GM12878 (cell line): ENCODE measurements at regions not wholly inside any gene's neighbourhood (a gene's known extent, or its start where the extent isn't known, plus 50 kb on each side); places are given as distances from the start of the nearest gene placed in this dataset.
A peak's percentile ranks its signal among the peaks of the same experiment; 100 is the strongest.

ENCODE experiments used
- ATAC-seq: fragments of 200-7000 bp; cut with Tn5 transposase; 3 replicates; pipeline ENCODE4 v1.9.1; 2020; ENCODE audit warnings: mild to moderate bottlenecking, moderate library complexity
- BruUV-seq: library from RNA; stranded (reverse); fragments of 400-500 nt; replicated peaks from 2 replicates; lab custom pipeline; 2021; lab: Mats Ljungman, UMichigan
- CTCF ChIA-PET: fragments of 300-600 bp; sonication (Branson Sonifier 250); formaldehyde crosslinking; extraction: SDS; loops from one replicate; lab custom pipeline; 2021; ENCODE audit warnings: inconsistent platforms; lab: Yijun Ruan, JAX
- POLR2A ChIA-PET: fragments of 350-600 bp; formaldehyde crosslinking; extraction: SDS; loops from one replicate; lab custom pipeline; 2021; ENCODE audit warnings: inconsistent platforms; lab: Charles Lee
- RAD21 ChIA-PET: fragments of 300-600 bp; sonication (Branson Sonifier 250); formaldehyde crosslinking; loops from one replicate; lab custom pipeline; 2023; ENCODE audit warnings: antibody characterized with exemption; ENCODE audit not compliant: unreplicated experiment; lab: Charles Lee
- SMC1A ChIA-PET: fragments of 300-600 bp; sonication (Branson Sonifier 250); formaldehyde crosslinking; loops from one replicate; lab custom pipeline; 2023; ENCODE audit not compliant: unreplicated experiment, uncharacterized antibody; lab: Charles Lee
- DNase-seq: peaks from one replicate; pipeline ENCODE4 v3.0.0-alpha.2; 2011; ENCODE audit warnings: low read depth, low spot score
- FAIRE-seq: peaks from 3 replicates; lab custom pipeline; 2011; peaks lifted over from hg19 to GRCh38; lab: Jason Lieb, UNC
- H2AFZ ChIP-seq: 2 replicates; pipeline ENCODE4 v1.6.0; 2011; ENCODE audit warnings: low read depth, low read length, control low read depth; ENCODE audit not compliant: control insufficient read depth
- H3K27ac ChIP-seq: 2 replicates; pipeline ENCODE4 v1.5.1; 2011; ENCODE audit warnings: control low read depth; ENCODE audit not compliant: control insufficient read depth, insufficient read depth
- H3K27me3 ChIP-seq, 2 experiments: replicated peaks in 1 of 2; 2 replicates each; pipeline versions ENCODE4 v1.6.0 to v1.6.1; 2011; ENCODE audit warnings: low read length in 1 of 2; ENCODE audit not compliant: control insufficient read depth in 2 of 2, insufficient read depth in 2 of 2
- H3K36me3 ChIP-seq, 2 experiments: 2 replicates each; pipeline ENCODE4 v1.5.1; 2011; ENCODE audit warnings: low read length in 1 of 2; ENCODE audit not compliant: control insufficient read depth in 2 of 2, insufficient read depth in 2 of 2
- H3K4me1 ChIP-seq: 2 replicates; pipeline ENCODE4 v1.6.1; 2011; ENCODE audit warnings: mild to moderate bottlenecking, low read length, moderate library complexity, mixed read lengths; ENCODE audit not compliant: control insufficient read depth, insufficient read depth
- H3K4me2 ChIP-seq: 2 replicates; pipeline ENCODE4 v1.6.0; 2011; ENCODE audit warnings: control low read depth; ENCODE audit not compliant: control insufficient read depth, insufficient read depth
- H3K4me3 ChIP-seq: fragments of 200-600 bp; sonication (generic); 2 replicates; pipeline ENCODE4 v1.5.1; 2016
- H3K79me2 ChIP-seq: 2 replicates; pipeline ENCODE4 v1.6.0; 2011; ENCODE audit warnings: low read length; ENCODE audit not compliant: control insufficient read depth, insufficient read depth
- H3K9ac ChIP-seq: 2 replicates; pipeline ENCODE4 v1.8.0; 2011; ENCODE audit warnings: low read length, control low read depth, mixed read lengths; ENCODE audit not compliant: control insufficient read depth, insufficient read depth
- H3K9me3 ChIP-seq: replicated peaks from 3 replicates; pipeline ENCODE4 v1.5.1; 2011; ENCODE audit warnings: mild to moderate bottlenecking, low read length; ENCODE audit not compliant: control insufficient read depth, insufficient read depth
- H4K20me1 ChIP-seq: 2 replicates; pipeline ENCODE4 v1.6.0; 2011; ENCODE audit not compliant: control insufficient read depth, insufficient read depth
- BACH1 ChIP-seq: fragments of 450-650 bp; IDR thresholded peaks from 2 replicates; pipeline ENCODE4 v1.6.1; 2017; ENCODE audit warnings: mild to moderate bottlenecking, borderline replicate concordance
- CHD2 ChIP-seq: IDR thresholded peaks from 2 replicates; pipeline ENCODE4 v1.6.1; 2011; ENCODE audit warnings: low read depth, low read length, improper control_type of control experiment, borderline replicate concordance
- EZH2 ChIP-seq: IDR thresholded peaks from 2 replicates; pipeline ENCODE4 v1.6.1; 2012; ENCODE audit warnings: low read depth, mild to moderate bottlenecking, control low read depth, inconsistent platforms, low read length, borderline replicate concordance; ENCODE audit not compliant: control insufficient read depth
- NRF1 ChIP-seq: conservative IDR thresholded peaks from 2 replicates; pipeline ENCODE4 v1.6.1; 2011; ENCODE audit warnings: mild to moderate bottlenecking, low read depth, low read length, improper control_type of control experiment
- RFX5 ChIP-seq: IDR thresholded peaks from 2 replicates; pipeline ENCODE4 v1.6.1; 2011; ENCODE audit warnings: low read depth, low read length, improper control_type of control experiment
- WRNIP1 ChIP-seq: IDR thresholded peaks from 2 replicates; pipeline ENCODE4 v1.6.1; 2011; ENCODE audit warnings: low read depth, low read length, improper control_type of control experiment, borderline replicate concordance
- ZNF384 ChIP-seq: IDR thresholded peaks from 2 replicates; pipeline ENCODE4 v1.6.1; 2012; ENCODE audit warnings: low read depth, mild to moderate bottlenecking, low read length, improper control_type of control experiment, borderline replicate concordance
- WGBS: methylation state at CpG from one replicate; pipeline ENCODE4 v1.1.6; 2016; ENCODE audit warnings: low lambda C conversion rate; ENCODE audit not compliant: insufficient replicate concordance, insufficient coverage; ENCODE audit errors: missing lambda C conversion rate; 5-methylcytosine and 5-hydroxymethylcytosine counted together
- in situ Hi-C: fragments of 300-500 bp; cut with MboI; formaldehyde crosslinking; loops from 9 replicates; pipeline ENCODE4 v1.14.3; 2018; ENCODE audit warnings: mixed read lengths
- intact Hi-C: fragments of 100-400 bp; cut with micrococcal nuclease; formaldehyde crosslinking; loops from one replicate; pipeline ENCODE4 v1.14.2; 2022; ENCODE audit not compliant: unreplicated experiment
- TF ChIP-seq, protein P1 (sequence below): fragments of 450-650 bp; IDR thresholded peaks from 2 replicates; pipeline ENCODE4 v1.6.1; 2017; ENCODE audit warnings: mild to moderate bottlenecking, low read depth, inconsistent platforms; ENCODE audit not compliant: poor library complexity, severe bottlenecking
- TF ChIP-seq, protein P2 (sequence below): fragments of 150-350 bp; IDR thresholded peaks from 2 replicates; pipeline ENCODE4 v1.6.1; 2016; ENCODE audit warnings: low read depth, low read length
- TF ChIP-seq, protein P3 (sequence below): IDR thresholded peaks from 2 replicates; pipeline ENCODE4 v1.6.1; 2012; ENCODE audit warnings: mild to moderate bottlenecking, low read depth, low read length

DNA sequence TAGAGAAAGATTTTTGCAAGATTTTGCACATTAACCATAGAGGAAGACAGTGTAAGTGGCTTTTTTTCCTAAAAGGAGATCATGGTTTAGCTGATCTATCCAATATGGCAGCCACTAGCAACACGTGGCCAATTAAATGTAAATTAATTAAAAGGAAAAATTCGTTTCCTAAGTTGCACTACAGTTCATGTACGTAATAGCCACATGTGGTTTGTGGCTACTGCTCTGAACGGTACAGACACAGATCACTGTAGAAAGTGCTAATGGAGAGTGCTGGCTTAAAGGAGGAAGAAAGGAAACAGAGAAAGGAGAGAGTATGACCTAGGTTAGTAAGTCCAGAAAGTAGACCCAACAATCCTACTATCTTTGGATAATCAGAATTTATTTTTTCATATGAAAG, 170.8 kb downstream of the SIPA1L2 start:
- ChIA-PET RAD21 (no interaction called here), POLR2A (no interaction called here), CTCF (no interaction called here)

DNA sequence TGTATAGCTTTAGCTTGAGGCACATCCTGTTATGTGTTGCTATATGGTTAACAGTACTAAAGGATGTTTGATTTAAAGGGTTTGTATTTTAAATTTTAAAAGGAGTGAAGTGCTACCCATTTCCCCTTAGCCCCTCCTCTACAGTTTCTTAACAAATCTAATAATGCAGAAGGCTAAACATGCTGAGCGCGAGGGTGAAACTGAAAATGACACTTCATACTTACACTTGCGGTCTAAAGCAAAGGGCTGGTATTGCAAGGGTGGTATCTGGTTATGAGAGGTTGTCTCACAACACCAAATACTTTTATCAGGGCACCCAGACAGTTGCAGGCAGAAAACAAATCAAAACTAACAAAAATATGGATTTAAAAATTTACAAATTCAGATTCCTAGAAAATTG, 172.3 kb downstream of the SIPA1L2 start:
- ChIA-PET SMC1A (no interaction called here), POLR2A (no interaction called here), CTCF (no interaction called here), RAD21 (no interaction called here)
- Histone ChIP-seq H3K27ac (no peak overlapping the region), H3K9ac (no peak overlapping the region), H3K9me3 (no peaks in the 10 kb centered on the region), H3K4me3 (no peak overlapping the region), H3K4me2 (no peak overlapping the region), H3K27me3 (no peaks in the 10 kb centered on the region), H4K20me1 (no peaks in the 10 kb centered on the region), H2AFZ (no peak overlapping the region), H3K4me1 (no peaks in the 10 kb centered on the region), H3K79me2 (no peaks in the 10 kb centered on the region), H3K36me3 (no peaks in the 10 kb centered on the region)
- WGBS, result 60% methylated on average over 3 of the region's 3 CpGs
- in situ Hi-C loops (no loop called here), intact Hi-C loops (no loop called here)
- no TSS peak for BruUV-seq
- DNase-seq, result peak; percentile 2
- FAIRE-seq, result no peak
- peak; percentile 92 for ATAC-seq
- TF ChIP-seq, protein P1, sequence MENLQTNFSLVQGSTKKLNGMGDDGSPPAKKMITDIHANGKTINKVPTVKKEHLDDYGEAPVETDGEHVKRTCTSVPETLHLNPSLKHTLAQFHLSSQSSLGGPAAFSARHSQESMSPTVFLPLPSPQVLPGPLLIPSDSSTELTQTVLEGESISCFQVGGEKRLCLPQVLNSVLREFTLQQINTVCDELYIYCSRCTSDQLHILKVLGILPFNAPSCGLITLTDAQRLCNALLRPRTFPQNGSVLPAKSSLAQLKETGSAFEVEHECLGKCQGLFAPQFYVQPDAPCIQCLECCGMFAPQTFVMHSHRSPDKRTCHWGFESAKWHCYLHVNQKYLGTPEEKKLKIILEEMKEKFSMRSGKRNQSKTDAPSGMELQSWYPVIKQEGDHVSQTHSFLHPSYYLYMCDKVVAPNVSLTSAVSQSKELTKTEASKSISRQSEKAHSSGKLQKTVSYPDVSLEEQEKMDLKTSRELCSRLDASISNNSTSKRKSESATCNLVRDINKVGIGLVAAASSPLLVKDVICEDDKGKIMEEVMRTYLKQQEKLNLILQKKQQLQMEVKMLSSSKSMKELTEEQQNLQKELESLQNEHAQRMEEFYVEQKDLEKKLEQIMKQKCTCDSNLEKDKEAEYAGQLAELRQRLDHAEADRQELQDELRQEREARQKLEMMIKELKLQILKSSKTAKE, result no peak
- TF ChIP-seq NRF1 (no peak), ZNF384 (no peak)
- TF ChIP-seq, protein P2, sequence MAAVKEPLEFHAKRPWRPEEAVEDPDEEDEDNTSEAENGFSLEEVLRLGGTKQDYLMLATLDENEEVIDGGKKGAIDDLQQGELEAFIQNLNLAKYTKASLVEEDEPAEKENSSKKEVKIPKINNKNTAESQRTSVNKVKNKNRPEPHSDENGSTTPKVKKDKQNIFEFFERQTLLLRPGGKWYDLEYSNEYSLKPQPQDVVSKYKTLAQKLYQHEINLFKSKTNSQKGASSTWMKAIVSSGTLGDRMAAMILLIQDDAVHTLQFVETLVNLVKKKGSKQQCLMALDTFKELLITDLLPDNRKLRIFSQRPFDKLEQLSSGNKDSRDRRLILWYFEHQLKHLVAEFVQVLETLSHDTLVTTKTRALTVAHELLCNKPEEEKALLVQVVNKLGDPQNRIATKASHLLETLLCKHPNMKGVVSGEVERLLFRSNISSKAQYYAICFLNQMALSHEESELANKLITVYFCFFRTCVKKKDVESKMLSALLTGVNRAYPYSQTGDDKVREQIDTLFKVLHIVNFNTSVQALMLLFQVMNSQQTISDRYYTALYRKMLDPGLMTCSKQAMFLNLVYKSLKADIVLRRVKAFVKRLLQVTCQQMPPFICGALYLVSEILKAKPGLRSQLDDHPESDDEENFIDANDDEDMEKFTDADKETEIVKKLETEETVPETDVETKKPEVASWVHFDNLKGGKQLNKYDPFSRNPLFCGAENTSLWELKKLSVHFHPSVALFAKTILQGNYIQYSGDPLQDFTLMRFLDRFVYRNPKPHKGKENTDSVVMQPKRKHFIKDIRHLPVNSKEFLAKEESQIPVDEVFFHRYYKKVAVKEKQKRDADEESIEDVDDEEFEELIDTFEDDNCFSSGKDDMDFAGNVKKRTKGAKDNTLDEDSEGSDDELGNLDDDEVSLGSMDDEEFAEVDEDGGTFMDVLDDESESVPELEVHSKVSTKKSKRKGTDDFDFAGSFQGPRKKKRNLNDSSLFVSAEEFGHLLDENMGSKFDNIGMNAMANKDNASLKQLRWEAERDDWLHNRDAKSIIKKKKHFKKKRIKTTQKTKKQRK, result no peak
- TF ChIP-seq, protein P3, sequence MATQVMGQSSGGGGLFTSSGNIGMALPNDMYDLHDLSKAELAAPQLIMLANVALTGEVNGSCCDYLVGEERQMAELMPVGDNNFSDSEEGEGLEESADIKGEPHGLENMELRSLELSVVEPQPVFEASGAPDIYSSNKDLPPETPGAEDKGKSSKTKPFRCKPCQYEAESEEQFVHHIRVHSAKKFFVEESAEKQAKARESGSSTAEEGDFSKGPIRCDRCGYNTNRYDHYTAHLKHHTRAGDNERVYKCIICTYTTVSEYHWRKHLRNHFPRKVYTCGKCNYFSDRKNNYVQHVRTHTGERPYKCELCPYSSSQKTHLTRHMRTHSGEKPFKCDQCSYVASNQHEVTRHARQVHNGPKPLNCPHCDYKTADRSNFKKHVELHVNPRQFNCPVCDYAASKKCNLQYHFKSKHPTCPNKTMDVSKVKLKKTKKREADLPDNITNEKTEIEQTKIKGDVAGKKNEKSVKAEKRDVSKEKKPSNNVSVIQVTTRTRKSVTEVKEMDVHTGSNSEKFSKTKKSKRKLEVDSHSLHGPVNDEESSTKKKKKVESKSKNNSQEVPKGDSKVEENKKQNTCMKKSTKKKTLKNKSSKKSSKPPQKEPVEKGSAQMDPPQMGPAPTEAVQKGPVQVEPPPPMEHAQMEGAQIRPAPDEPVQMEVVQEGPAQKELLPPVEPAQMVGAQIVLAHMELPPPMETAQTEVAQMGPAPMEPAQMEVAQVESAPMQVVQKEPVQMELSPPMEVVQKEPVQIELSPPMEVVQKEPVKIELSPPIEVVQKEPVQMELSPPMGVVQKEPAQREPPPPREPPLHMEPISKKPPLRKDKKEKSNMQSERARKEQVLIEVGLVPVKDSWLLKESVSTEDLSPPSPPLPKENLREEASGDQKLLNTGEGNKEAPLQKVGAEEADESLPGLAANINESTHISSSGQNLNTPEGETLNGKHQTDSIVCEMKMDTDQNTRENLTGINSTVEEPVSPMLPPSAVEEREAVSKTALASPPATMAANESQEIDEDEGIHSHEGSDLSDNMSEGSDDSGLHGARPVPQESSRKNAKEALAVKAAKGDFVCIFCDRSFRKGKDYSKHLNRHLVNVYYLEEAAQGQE, result no peak

More for the DNA sequence above, 170.8 kb downstream of the SIPA1L2 start:
- Histone ChIP-seq H2AFZ (no peak overlapping the region), H3K9ac (no peak overlapping the region), H3K27ac (no peak overlapping the region), H3K4me3 (no peak overlapping the region), H3K79me2 (no peaks in the 10 kb centered on the region), H3K36me3 (no peaks in the 10 kb centered on the region), H3K4me2 (no peak overlapping the region), H3K27me3 (no peaks in the 10 kb centered on the region), H4K20me1 (no peaks in the 10 kb centered on the region), H3K4me1 (no peaks in the 10 kb centered on the region), H3K9me3 (no peaks in the 10 kb centered on the region)
- intact Hi-C loops (no loop called here), in situ Hi-C loops (no loop called here)
- no peak for TF ChIP-seq EZH2
- no peak for TF ChIP-seq CHD2
- TF ChIP-seq WRNIP1, result no peak
- TF ChIP-seq BACH1, result no peak
- TF ChIP-seq RFX5, result no peak
- FAIRE-seq (no peak), DNase-seq (no peak), ATAC-seq (no peak)
- WGBS, result 0% methylated on average over 4 of the region's 4 CpGs
- no TSS peak for BruUV-seq
- SMC1A ChIA-PET, result no interaction called here
